ENCODE measurements at regions not wholly inside any gene's neighbourhood (a gene's known extent, or its start where the extent isn't known, plus 50 kb on each side); places are given as distances from the start of the nearest gene placed in this dataset.

DNA sequence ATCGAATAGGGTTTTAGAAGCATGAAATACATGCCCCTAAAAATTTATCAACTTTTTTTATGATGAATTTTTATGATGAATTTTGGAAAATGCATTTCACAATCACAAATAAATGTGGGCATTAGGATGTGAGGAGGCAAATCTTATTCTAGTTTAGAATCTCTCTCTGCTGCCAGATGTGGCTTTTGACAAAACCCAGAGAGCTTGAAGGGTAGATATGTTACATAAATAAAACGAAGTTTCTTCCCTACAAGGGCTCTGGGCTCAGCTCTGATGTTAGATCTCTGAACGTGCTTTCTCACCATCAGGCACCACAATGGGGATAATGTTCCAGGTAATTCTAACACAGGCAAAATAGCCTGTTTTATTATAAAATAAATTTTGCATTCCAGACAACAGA, 102.3 kb upstream of the ADAMTSL1 start:
- no peak for DNase-seq (ENCODE audit: low read depth in 4 of 4, low spot score in 1 of 4)

DNA sequence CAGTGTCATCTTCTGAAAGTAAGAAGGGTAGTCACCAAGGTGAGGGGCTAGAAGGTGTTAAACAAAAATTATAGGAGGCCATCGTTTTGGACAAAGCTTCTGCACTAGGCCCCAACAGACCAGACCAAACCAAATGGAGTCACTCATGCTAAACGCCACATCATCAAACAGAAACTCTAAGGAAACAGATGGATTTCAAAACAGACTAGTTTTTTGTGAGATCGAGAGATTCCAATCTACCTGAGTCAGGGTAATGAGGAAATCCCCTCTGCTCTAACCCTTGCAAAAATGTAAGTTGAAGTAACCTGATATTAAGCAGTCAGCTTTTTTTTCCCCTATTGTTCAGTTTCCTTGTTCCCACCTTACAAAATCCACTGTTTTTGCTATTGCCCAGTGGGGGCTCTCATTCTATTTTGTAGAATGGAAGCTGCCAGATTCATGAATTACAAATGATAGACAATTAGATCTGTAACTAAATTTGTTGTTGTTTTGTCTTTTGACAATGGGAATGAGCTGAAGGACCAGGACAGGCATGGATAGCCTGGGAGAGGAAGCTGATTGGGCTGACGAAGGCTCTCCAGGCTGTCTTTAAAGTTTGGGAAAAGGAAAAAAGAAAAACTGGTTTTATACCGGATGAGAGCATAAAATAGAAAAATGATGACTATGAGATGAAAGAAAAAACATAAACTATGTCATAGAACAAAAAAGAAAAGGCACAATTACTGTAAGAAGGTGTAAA, 94.7 kb upstream of the ADAMTSL1 start:
- DNase-seq (ENCODE audit: low read depth in 4 of 4, low spot score in 1 of 4): no peak

DNA sequence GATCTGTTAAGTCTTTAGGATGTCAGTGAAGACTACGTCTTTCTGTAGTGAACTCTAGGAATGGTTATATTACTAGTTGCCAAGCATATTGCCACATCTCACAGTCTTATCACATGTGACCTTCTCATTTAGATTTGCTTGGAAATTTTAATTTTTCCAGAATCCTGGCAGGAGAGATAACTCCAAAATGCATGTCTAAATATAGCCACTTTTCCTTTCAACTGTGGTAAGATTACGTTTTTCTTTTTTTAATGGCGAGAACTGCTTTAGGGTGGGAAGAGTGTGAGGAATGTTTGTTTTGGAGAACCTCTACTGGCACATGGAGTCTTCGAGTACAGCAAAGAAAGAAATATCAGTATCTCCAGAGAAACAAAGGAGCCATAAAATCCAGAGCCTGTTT, 91.7 kb upstream of the ADAMTSL1 start:
- DNase-seq (ENCODE audit: low read depth in 4 of 4, low spot score in 1 of 4): no peak

DNA sequence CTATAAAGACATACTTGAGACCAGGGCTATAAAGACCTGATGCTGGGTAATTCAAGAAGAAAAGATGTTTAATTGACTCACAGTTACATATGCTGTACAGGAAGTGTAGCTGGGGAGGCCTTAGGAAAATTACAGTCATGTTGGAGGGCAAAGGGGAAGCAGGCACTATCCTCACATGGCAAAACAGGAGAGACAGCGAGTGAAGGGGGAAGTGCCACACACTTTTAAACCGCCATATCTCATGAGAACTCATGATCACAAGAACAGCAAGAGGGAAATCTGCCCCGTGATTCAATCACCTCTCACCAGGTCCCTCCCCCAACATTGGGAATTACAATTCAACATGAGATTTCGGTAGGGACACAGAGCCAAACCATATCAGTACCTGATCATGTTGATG, 89.9 kb upstream of the ADAMTSL1 start:
- DNase-seq (ENCODE audit: low read depth in 4 of 4, low spot score in 1 of 4): no peak

DNA sequence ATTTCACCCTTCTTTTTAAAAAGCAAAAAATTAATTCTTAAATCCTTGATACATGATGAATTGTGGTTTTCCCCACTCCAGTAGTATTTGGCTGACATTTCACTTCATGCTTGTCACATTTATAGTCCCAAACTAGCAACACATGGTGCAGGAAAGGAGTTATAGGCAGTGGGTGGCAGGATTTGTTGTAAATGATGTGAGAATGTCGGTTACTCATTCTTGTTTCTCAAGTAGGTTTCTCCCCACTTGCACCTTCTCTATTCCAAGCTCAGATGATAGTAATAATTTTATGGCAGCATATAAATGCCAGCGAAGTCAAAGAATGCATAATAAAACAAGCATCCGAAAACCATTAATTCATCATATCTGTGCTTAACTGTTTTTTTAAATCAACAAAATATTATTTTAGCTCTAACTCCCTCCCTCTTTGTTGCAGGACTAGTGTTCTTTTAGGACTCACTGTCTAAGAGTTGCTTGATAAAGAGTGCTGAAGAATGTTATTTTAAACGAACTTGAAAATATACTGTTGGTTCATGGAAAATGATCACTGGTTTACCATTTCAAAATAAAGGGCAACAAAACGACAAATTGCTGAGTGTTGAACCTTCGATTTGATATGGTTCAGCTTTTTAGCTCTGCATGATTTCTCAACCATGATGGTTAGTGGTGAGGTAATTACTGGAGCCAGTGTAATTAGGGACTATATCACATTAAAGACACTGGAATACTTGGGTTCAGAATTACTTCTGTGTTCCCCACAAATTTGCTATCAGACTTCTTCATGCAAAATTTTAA, 88.1 kb upstream of the ADAMTSL1 start:
- no peak for DNase-seq (ENCODE audit: low read depth in 4 of 4, low spot score in 1 of 4)

DNA sequence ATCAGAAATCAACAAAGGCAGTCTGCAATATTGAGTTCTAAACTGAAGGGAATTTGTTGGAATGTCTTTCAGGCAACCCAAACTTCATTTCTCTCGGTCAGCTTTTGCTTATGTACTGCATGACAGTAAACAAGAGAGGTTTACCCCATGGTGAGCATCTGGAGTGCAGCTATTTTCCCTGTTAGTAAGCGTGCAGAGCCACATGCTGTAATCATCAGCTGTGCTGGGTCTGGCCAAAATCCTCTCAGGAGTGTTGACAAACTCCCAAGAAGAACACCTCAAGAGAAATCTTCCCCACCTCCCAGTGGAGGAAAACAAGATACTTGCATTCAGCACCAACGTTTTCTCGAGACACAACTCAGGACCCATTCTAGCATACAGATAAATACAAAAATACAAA, 83.6 kb upstream of the ADAMTSL1 start:
- DNase-seq (ENCODE audit: low read depth in 4 of 4, low spot score in 1 of 4): no peak

DNA sequence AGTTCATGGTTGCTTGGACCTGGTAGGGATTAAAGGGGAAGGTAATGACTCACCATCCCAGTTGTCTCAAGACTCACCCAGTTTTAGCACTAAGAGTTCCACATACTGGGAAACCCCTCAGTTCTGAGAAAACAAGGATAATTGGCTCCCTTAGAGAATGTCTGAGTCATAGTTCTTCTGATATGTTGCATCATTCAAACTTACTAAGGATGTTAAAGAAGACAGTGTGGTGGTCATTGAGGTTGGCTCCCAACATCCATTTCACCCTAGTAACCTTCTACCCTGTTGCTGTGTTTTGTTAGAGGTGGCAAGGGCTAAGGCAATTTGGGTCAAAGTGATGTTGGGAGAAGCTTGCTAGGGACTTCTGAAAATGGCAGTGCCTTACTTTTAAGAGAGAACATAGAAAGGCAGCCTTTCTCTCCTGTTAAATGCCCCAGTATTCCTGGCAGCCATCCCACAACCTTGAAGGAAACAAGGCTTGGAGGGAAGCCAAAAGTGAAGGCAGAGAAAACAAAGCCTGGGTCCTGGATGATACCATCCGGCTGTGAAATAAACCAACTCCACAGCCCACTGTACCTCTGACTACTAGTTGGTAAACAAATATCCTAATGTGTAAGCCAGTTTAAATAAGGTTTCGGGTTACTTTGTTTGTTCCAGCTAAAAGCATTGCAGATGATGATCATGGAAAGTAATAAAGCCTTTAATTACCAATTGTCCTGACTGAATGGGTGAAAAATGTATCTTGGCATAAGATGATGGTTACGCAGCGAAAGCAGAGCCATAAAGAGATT, 80.4 kb upstream of the ADAMTSL1 start:
- no peak for DNase-seq (ENCODE audit: low read depth in 4 of 4, low spot score in 1 of 4)

DNA sequence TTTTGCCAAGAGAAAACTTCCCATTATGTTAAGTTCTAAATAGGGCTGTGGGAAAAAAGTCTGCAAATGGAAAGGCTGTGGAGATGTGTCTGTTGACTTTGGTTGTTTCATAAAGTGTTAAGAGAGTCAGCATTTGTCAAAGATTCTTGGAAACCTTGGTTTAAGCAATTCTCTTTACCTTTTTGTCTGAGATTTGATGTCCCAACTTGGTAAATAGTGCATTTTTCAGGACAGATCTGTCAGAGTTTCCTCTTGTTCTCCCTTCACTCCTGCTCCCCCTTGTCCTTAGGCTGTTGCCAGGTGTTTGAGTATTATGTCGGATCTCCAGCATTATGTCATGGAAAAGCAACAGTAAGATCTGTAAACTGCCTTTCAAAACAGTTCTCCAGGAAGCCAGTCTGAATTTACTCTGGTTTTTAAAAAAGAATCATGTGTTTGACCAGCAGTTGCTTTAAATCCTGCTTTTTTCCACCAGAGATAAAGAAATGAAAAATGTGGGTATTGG, 79.1 kb upstream of the ADAMTSL1 start:
- DNase-seq (ENCODE audit: low read depth in 4 of 4, low spot score in 1 of 4): no peak

DNA sequence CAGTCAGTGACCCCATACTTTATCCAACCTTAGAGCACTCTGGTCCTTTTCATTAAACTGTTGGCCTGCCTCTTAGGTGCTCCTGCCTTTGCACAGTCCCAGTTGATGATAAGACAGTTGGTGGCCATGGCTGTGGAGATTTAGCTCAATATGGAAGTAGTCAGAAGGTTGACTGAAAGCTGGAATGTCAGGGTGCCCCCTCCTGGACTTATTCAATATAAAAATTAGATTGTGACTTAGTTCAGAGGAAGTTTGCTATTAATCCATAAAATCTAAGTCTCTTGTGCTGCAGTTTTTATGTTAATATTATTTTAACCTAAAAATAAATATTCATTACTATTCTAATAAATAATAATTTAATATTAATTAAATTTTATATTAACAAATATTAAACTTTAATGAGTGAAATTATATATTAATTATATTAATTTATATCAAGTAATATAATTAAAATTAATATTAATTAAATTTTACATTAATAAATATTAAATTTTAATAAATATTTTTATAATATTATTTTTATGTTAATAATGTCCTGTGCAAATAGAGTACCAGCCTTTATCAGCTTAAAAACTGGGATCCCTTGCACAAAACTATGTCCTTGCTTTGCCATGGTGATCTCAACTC, 77.7 kb upstream of the ADAMTSL1 start:
- no peak for DNase-seq (ENCODE audit: low read depth in 4 of 4, low spot score in 1 of 4)

DNA sequence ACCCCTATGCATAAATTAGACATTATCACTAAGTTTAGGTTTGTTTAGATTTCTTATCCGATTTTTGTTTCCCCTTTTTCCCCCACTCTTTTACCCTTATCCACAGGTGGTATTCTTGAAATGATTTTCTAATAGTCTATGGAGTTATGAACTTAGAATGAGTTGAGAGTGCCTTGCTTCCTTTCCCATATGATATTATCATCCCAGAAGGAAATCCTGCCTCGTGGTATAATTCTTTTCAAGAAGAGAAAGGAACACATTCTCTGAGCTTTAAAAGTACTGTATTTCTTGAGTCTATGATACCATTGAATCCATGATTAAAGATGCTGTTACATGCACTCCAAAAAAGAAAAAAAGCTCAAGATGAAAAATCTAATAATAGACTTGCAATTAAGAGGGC, 76.9 kb upstream of the ADAMTSL1 start:
- DNase-seq (ENCODE audit: low read depth in 4 of 4, low spot score in 1 of 4): no peak

DNA sequence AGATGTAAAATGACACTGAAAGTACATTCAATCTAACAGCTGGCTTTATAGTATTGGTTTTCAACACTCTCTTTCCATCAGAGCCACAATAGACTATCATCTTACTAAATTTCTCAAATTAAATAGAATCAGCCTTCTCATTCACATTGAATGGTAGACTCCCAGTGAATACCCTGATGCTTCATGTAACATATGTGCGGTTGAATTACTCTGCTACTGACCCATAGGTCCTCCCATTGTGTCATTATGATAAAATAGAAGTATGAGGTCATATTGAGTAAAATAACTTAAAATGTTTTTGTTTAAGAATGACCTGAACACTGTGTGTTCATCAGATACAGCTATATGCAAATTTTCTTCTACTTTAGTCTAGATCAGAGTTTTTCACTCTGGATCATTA, 75.9 kb upstream of the ADAMTSL1 start:
- DNase-seq (ENCODE audit: low read depth in 4 of 4, low spot score in 1 of 4): no peak

DNA sequence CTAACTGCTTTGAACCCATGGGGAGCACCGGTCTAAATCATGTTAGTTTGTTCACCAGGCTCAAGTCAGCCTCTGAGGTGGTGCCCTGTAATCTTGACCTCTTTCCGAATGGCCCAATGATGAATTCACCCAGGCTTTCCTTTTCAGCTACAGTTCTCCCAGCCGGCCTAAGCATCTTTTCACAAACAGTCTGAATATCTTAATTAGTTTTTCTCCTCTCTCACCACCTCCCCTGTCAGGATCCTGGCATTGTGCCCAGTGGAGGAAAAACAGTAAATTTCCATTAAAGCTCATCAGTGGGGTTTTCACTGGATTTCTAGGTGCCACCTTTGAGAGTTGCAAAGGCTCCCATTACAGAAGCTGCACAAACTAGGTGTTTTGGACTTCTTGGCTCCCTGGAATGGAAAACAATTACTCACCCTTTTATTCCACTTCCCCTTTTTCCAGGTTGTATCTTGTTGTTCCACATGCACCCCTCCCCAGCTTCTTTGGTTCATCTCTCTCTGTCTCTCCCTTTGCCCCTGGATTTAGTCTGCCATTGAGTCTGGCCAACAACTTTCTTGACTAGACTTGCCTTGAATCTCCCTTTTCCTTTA, 69.4 kb upstream of the ADAMTSL1 start:
- no peak for DNase-seq (ENCODE audit: low read depth in 4 of 4, low spot score in 1 of 4)

DNA sequence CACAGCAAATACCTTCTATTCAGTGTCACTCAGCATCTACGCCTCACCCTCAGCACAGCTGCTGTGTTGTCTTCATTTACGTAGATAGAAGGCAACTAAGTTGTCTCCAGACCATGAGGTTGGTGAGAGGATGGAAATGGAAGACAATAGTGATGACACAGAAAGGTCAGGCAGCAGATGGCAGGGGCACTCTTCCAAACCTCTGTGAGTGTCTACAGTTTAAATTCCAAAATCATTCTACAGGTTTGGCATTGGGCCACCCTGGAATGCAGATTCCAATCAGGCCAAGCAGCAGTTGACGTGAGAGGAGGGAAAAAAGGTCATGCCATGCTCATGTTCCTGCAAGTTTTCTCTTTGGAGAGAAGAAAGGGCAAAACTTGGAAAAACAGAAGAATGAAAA, 68.7 kb upstream of the ADAMTSL1 start:
- DNase-seq (ENCODE audit: low read depth in 4 of 4, low spot score in 1 of 4): no peak

DNA sequence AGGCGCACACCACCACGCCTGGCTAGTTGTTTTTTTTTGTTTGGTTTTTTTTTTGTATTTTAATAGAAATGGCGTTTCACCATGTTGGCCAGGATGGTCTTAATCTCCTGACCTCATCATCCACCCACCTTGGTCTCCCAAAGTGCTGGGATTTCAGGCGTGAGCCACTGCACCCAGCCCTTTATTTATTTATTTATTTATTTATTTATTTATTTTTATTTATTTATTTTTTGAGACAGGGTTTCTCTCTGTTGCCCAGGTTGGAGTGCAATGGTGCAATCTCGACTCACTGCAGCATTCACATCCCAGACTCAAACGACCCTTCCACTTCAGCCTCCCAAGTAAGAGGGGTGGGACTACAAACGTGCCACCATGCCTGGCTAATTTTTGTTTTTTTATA, 63.0 kb upstream of the ADAMTSL1 start:
- DNase-seq (ENCODE audit: low read depth in 4 of 4, low spot score in 1 of 4): no peak

DNA sequence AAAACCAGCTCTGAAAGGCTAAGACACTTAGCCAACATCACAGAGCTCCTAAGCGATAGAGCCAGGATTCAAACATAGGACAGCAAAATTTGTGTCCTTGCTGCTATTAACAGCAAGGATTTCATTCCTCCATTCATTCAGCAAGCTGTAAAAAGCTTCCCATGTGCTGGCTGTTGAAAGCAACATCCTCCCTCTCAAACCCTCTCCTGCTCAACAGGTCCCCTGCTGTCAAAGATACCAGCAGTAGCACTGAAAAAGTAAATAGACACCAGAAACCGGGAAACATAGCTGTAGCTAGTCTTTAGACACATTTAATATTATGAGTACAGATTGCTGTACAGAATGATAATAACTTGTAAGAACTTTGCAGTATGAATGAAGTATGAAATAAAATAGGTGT, 52.6 kb upstream of the ADAMTSL1 start:
- DNase-seq (ENCODE audit: low read depth in 4 of 4, low spot score in 1 of 4): no peak

DNA sequence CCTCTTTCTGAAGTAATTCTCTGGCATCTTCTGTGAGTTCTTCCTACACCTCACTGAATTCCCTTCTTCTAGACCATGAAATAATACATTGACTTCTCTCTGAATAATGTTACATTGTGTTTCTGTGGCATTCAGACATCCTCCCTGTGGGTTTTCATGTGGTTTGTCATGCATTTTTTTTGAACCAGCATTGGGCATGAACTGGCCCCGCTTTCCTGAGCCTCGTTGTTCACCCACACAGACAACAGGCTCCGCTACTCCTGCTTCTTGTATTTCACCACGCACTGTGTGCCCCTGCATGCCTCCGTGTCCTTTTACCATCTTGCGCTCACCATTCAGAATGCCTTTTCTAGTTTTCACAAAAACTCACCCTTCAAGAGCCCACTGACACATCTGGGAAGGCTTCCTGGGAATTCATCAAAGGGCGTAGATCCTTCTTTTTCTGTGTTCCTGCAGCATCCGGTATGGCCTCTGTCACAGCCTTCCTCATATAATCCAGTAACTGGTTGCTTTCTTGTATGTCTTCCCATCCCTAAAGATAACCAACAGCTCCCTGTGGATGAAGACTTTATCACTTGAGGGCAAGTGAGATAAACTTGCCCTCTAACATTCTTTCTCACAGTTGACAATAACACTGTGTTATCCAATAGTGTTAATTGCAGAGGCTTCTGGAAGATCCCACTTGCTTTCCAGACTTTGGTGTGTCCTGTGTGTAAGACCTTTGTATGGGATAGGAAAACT, 51.5 kb upstream of the ADAMTSL1 start:
- no peak for DNase-seq (ENCODE audit: low read depth in 4 of 4, low spot score in 1 of 4)

DNA sequence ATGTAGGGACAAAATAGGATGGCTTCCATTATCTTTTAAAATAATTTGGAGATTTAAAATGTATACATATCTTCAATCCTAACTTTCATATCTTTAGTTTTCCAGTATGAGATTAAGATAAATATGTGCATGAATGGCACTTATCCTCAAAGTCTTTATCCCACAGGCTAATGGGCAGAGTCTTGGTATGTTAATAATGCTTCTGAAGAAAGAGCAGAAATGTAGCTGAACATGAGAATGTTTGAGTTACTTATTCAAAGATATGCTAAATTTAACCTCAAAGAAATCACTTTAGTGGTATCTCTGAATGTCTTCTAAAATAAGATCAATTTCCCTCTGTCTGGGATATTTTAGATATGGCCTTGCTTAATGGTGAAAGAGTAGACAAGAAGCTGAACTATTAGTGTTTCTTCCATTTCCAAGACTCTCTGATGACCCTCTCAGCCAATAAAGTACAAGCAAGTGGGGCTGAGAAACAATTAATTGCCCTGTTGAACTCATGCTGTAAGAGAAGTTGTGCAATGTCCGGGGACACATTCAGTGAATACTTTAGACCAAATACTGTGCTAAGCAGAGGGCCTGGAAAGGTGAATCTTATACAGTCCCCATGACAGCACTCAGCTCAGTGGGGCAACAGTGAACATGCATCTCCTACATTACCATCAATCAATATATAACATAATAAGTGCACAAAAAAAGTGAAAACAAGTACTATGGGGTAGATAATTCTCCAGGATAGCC, 50.0 kb upstream of the ADAMTSL1 start:
- no peak for DNase-seq (ENCODE audit: low read depth in 4 of 4, low spot score in 1 of 4)
